HG03108 (cell line): ENCODE measurements at regions not wholly inside any gene's neighbourhood (a gene's known extent, or its start where the extent isn't known, plus 50 kb on each side); places are given as distances from the start of the nearest gene placed in this dataset.
"Not testable (repeated sequence)": the region's sequence is repeated elsewhere in the genome, so short reads cannot be mapped to it uniquely, and the experiment has no call there.

ENCODE experiments used
- ATAC-seq: cut with Tn5 transposase; IDR thresholded peaks from one replicate; pipeline ENCODE4 v1.9.1; 2021; ENCODE audit warnings: moderate library complexity; ENCODE audit not compliant: unreplicated experiment

DNA sequence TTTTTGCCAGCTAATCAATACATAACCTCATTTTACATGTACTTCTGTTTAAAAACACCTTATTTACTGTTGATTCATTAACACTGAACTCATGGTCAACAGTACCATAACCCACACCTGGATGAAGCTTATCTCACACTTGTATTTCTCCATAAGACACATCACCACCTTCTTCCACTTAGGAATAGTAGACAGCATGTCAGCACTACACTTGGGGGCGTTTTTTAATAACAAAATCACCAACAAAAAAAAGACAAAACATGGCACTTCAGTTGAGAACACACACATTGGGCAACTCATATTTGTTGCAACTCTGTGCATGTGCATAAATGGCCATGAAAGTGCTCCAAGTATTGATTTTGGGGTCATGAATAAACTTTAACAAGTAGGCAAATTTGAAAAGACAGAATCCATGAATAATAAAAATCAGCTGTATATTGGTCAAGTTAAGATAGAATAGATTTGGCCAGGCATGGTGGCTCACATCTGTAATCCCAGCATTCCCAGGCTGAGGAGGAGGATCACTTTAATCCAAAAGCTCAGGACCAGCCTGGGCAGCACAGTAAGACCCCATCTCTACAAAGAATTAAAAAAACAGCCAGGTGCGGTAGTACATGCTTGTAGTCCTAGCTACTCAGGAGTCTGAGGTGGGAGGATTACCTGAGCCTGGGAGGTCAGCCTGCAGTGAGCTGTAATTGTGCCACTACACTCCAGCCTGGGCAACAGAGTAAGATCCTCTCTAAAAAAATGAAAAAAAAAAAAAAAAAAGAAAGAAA lies 84.4 kb upstream of the SRD5A2 start:
- ATAC-seq, result no peak

DNA sequence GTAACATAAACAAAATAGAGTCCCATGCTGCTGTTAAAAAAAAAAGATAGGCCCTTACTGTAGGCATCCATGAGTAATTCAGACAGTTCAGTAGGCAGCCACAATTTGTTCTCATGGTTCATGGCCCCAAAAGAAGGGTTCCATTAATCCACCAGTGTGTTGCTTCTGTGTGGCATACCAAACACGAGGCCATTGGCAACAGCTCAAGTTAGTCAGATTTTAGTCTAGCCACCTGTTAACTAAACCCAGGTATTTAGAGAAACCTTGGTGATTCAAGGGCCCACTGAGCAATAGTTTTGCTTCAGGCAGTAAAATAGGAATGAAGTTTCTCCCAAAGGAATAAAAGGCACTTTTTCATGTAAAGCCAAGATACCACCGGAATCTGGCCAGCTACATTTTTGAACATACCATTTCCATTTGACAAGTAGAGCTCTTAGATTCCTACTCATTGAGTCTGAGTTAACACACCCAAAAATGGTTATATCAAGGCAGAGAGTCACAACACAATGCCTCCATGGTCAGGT lies 80.1 kb upstream of the SRD5A2 start:
- ATAC-seq, result no peak

DNA sequence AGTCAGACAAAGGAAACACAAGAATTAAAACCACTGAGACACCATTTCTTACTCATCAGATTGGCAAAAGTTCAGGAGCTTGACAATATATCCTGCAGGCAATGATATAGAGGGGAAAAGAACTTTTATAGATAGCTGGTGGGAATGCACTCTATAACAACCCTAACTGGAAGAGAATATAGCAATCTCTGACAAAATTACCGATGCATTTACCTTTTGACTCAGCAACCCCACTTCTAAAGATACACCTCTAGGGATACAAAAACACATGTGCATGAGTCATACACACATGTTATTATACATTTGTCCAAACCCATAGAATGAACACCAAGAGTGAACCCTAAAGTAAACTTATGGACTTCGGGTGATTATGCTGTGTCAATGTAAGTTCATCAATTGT lies 79.4 kb upstream of the SRD5A2 start:
- no peak for ATAC-seq

DNA sequence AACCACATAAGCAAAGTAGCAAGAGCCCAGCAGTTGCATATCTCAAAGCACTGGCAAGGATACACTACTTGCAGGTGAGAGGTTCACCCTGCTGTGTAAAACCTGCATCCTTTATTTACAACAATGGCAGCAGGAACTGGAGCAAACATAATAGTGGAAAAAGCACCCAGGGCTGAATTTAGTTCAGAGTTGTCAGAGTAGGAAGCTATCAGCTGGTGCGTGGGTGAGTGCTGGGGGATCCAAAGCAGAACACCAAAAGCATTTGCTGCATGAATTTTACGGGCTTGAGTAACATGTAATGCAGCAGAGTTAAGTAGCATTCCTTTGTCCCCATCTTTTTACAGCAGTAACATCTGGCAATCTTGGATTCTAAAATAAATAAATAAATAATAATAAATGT lies 73.5 kb upstream of the SRD5A2 start:
- ATAC-seq, result no peak

DNA sequence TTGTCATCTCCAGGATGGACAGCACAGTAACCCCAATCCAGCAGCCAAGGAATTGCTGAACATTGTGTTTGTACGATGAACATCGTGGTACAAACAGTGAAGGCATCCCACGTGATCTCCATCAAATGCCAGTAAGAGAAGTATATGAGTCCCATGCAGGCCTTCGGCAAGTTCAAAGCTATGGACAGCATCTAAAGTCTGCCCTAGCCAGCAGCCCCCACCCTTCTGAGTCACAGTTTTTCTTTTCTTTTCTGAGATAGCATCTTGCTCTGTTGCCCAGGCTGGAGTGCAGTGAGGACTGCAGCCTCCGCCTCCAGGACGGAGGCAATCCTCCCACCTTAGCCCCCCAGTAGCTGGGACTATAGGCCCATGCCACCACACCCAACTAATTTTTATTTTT lies 71.0 kb upstream of the SRD5A2 start:
- no peak for ATAC-seq

DNA sequence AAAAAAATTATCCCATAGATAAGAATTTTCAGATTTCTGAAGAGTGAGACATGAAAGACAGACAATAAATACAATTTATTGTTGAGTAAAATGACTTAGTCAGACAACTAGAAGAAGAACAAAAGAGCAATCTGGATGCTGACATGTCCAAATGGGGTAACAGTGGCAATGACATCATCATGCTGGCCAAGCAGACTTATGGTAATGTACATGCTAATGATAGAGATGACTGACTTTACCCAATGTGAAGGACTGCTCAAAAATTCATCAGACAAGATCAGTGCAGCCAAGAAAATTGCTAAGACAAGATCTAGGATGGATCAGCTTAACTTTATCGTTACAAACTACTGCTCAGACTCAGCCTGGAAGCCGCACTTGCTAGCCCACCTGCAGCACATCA lies 70.5 kb upstream of the SRD5A2 start:
- no peak for ATAC-seq

DNA sequence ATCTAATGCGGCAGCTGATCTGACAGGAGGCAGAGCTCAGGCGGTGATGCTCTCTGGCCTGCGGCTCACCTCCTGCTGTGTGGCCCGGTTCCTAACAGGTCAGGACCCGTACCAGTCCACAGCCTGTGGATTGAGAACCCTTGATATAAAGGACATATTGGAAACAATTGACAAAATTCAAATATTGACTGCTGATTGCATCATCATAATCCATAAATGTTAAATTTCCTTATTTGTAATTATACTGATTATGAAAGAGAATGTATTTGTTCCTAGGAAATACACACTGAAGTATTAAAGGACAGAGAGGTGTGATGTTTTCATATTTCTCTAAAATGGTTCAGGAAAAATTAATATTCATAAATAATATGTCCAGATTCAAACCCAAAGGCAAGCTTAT lies 63.8 kb upstream of the SRD5A2 start:
- ATAC-seq, result no peak

DNA sequence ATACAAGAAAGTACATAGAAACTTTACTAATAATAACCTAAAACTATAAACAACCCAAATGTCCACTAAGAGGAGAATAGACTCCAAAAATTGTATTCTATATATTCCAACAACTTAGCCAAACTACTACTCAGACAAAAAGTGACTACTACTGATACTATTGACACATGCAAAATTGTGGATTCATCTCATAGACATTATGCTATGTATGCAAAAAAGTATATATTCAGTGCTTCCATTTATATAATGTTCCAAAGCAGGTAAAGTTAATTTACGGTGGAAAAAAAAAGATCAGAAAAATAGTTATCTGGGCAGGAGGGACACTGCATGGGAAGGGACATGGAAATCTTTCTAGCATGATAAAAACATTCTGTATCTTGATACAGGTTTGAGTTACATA lies 62.0 kb upstream of the SRD5A2 start:
- no peak for ATAC-seq

DNA sequence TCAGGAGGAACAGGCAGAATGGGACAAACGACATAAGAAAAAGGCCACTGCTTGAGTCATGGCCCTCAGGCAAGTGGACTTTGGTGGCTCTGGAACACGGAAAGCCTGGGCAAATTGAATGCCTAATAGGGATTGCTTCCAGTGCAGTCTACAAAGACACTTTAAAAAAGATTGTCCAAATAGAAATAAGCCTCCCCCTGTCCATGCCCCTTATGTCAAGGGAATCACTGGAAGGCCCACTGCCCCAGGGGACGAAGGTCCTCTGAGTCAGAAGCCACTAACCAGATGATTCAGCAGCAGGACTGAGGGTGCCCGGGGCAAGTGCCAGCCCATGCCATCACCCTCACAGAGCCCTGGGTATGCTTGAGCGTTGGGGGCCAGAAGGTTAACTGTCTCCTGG lies 51.5 kb upstream of the SRD5A2 start:
- not testable (repeated sequence) for ATAC-seq
